DND-41 (cell line): ENCODE measurements at regions not wholly inside any gene's neighbourhood (a gene's known extent, or its start where the extent isn't known, plus 50 kb on each side); places are given as distances from the start of the nearest gene placed in this dataset.
"Not testable (repeated sequence)": the region's sequence is repeated elsewhere in the genome, so short reads cannot be mapped to it uniquely, and the experiment has no call there.

ENCODE experiments used
- ATAC-seq: fragments of 200-7000 bp; cut with Tn5 transposase; 3 replicates; pipeline ENCODE4 v1.9.1; 2021; ENCODE audit warnings: low read depth; ENCODE audit not compliant: insufficient read depth
- DNase-seq: peaks from one replicate; pipeline ENCODE4 v3.0.0-alpha.2; 2020
- H2AFZ ChIP-seq: 2 replicates; pipeline ENCODE4 v1.6.0; 2012; ENCODE audit warnings: low read depth, low read length
- H3K27ac ChIP-seq: 2 replicates; pipeline ENCODE4 v1.5.1; 2012; ENCODE audit warnings: low read length, inconsistent platforms
- H3K27me3 ChIP-seq: fragments of 200-600 bp; sonication (generic); 2 replicates; pipeline ENCODE4 v1.6.0; 2012; ENCODE audit warnings: low read length, mild to moderate bottlenecking, inconsistent platforms; ENCODE audit not compliant: insufficient read depth, poor library complexity
- H3K36me3 ChIP-seq: 2 replicates; pipeline ENCODE4 v1.5.1; 2012; ENCODE audit warnings: low read length, inconsistent platforms; ENCODE audit not compliant: insufficient read depth
- H3K4me1 ChIP-seq: 2 replicates; pipeline ENCODE4 v1.5.1; 2012; ENCODE audit warnings: mild to moderate bottlenecking, low read length; ENCODE audit not compliant: insufficient read depth
- H3K4me2 ChIP-seq: 2 replicates; pipeline ENCODE4 v1.6.0; 2012; ENCODE audit warnings: mild to moderate bottlenecking, moderate library complexity, low read length, inconsistent platforms; ENCODE audit not compliant: insufficient read depth
- H3K4me3 ChIP-seq, 2 experiments: fragments of 200-600 bp in 1 of 2; shearing (Covaris generic) in 1 of 2; 2 replicates each; pipeline ENCODE4 v1.5.1; 2012 to 2016; ENCODE audit warnings: inconsistent platforms in 2 of 2, low read length in 2 of 2, mild to moderate bottlenecking in 2 of 2, low read depth in 1 of 2, moderate library complexity in 1 of 2
- H3K79me2 ChIP-seq: 2 replicates; pipeline ENCODE4 v1.6.0; 2012; ENCODE audit warnings: low read length, inconsistent platforms; ENCODE audit not compliant: insufficient read depth
- H3K9ac ChIP-seq: 2 replicates; pipeline ENCODE4 v1.6.0; 2012; ENCODE audit warnings: low read depth, mild to moderate bottlenecking, inconsistent platforms, low read length, moderate library complexity
- H3K9me3 ChIP-seq: 2 replicates; pipeline ENCODE4 v1.5.1; 2012; ENCODE audit warnings: low read length, moderate library complexity, mild to moderate bottlenecking, inconsistent platforms; ENCODE audit not compliant: insufficient read depth, severe bottlenecking
- H4K20me1 ChIP-seq: 2 replicates; pipeline ENCODE4 v1.6.0; 2012; ENCODE audit warnings: low read length; ENCODE audit not compliant: insufficient read depth
- CTCF ChIP-seq: IDR thresholded peaks from 2 replicates; pipeline ENCODE4 v1.5.1; 2012; ENCODE audit warnings: borderline replicate concordance, low read length, moderate library complexity, mild to moderate bottlenecking; ENCODE audit not compliant: poor library complexity, severe bottlenecking; ENCODE audit errors: extremely low read depth
- EZH2 ChIP-seq: IDR thresholded peaks from 3 replicates; pipeline ENCODE4 v1.6.1; 2012; ENCODE audit warnings: borderline replicate concordance, low read depth, mild to moderate bottlenecking, moderate library complexity, low read length, inconsistent platforms; ENCODE audit not compliant: severe bottlenecking

- H3K27ac ChIP-seq: no peak overlapping the region
- DNase-seq (peak; percentile 75), ATAC-seq (peak; percentile 99)
- 0 out of 2 replicates have a peak overlapping the region, but pooled peaks have one; percentile 24 for H2AFZ ChIP-seq
- peak overlapping the region; percentile 48 for H3K4me2 ChIP-seq
- no peaks in the 10 kb centered on the region for H3K79me2 ChIP-seq
- H4K20me1 ChIP-seq: no peaks in the 10 kb centered on the region
- no peaks in the 10 kb centered on the region for H3K36me3 ChIP-seq
- TF ChIP-seq CTCF (peak; percentile 100), EZH2 (no peak)
- no peaks in the 10 kb centered on the region for H3K9me3 ChIP-seq
- no peaks in the 10 kb centered on the region for H3K27me3 ChIP-seq
- H3K9ac ChIP-seq: no peak overlapping the region
- no peak overlapping the region for H3K4me3 ChIP-seq
- H3K4me1 ChIP-seq: peaks cover 7% of the 10 kb centered on the region
These were observed 63.7 kb upstream of the WAPL start for GRCh38 chr10:86585037-86585929.

GRCh38 chr10:86586516-86586915 lies 64.9 kb upstream of the WAPL start:
- TF ChIP-seq EZH2 (no peak), CTCF (no peak)
- Histone ChIP-seq H4K20me1 (no peaks in the 10 kb centered on the region), H3K9ac (no peak overlapping the region), H2AFZ (no peak overlapping the region), H3K36me3 (no peaks in the 10 kb centered on the region), H3K4me1 (peaks cover 7% of the 10 kb centered on the region), H3K27ac (no peak overlapping the region), H3K27me3 (no peaks in the 10 kb centered on the region), H3K4me3 (no peak overlapping the region), H3K9me3 (no peaks in the 10 kb centered on the region), H3K4me2 (no peak overlapping the region), H3K79me2 (no peaks in the 10 kb centered on the region)
- DNase-seq (no peak), ATAC-seq (no peak)

GRCh38 chr10:86588781-86589180 lies 65.6 kb upstream of the OPN4 start:
- not testable (repeated sequence) for H3K4me3 ChIP-seq, H2AFZ ChIP-seq, DNase-seq, H3K9ac ChIP-seq, ATAC-seq, H3K27ac ChIP-seq, H3K27me3 ChIP-seq, H3K4me1 ChIP-seq, H3K4me2 ChIP-seq, H3K9me3 ChIP-seq, H4K20me1 ChIP-seq, H3K36me3 ChIP-seq, H3K79me2 ChIP-seq

GRCh38 chr10:86591436-86591835 lies 62.9 kb upstream of the OPN4 start:
- no peak for DNase-seq
- H3K4me2 ChIP-seq: no peak overlapping the region

More at GRCh38 chr10:86591436-86591835, 62.9 kb upstream of the OPN4 start:
- Histone ChIP-seq H3K4me1 (no peaks in the 10 kb centered on the region), H3K36me3 (no peaks in the 10 kb centered on the region), H3K4me3 (no peak overlapping the region), H3K27me3 (no peaks in the 10 kb centered on the region), H3K9ac (no peak overlapping the region), H4K20me1 (no peaks in the 10 kb centered on the region), H3K79me2 (no peaks in the 10 kb centered on the region), H3K9me3 (no peaks in the 10 kb centered on the region), H3K27ac (no peak overlapping the region), H2AFZ (no peak overlapping the region)
- TF ChIP-seq EZH2 (no peak), CTCF (no peak)
- ATAC-seq: no peak
